ENCODE measurements at regions not wholly inside any gene's neighbourhood (a gene's known extent, or its start where the extent isn't known, plus 50 kb on each side); places are given as distances from the start of the nearest gene placed in this dataset.

- no peak overlapping the region for H2BK20ac ChIP-seq (ENCODE audit: low read depth, low read length)
- intact Hi-C loops (cut with micrococcal nuclease), result no loop called here
- no peak overlapping the region for H3K27ac ChIP-seq (ENCODE audit: insufficient read depth, low read length)
- in situ Hi-C loops (cut with MboI; ENCODE audit: low sequenced_read_pairs), result no loop called here
- H3K18ac ChIP-seq (ENCODE audit: low read depth, low read length), result no peak overlapping the region
- no peak overlapping the region for H4K8ac ChIP-seq (ENCODE audit: low read depth in 2 of 2, low read length in 2 of 2)
- H3K14ac ChIP-seq (replicated peaks; ENCODE audit: low read depth, low read length), result no peak overlapping the region
- no peak for DNase-seq
- H3K36me3 ChIP-seq (ENCODE audit: control insufficient read depth, insufficient read depth, low read length), result no peaks in the 10 kb centered on the region
- dilution Hi-C loops (cut with HindIII; ENCODE audit: low sequenced_read_pairs, unreplicated experiment), result no loop called here
- H4K91ac ChIP-seq (ENCODE audit: insufficient read depth, low read depth, low read length), result no peak overlapping the region
- no peak overlapping the region for H2BK15ac ChIP-seq (ENCODE audit: low read depth, low read length)
- H2BK120ac ChIP-seq (ENCODE audit: low read depth, low read length), result no peak overlapping the region
- H3K23ac ChIP-seq (ENCODE audit: low read depth, low read length), result no peak overlapping the region
- no peak overlapping the region for H4K5ac ChIP-seq (ENCODE audit: low read depth, low read length)
- TF ChIP-seq RFX5 (IDR thresholded peaks at IDR 0.05; ENCODE audit: low read depth, low read length) (no peak), BHLHE40 (IDR thresholded peaks at IDR 0.05; ENCODE audit: low read depth, low read length) (no peak), SMC3 (IDR thresholded peaks at IDR 0.05; ENCODE audit: low read depth, low read length) (no peak), CHD1 (IDR thresholded peaks at IDR 0.05; ENCODE audit: low read depth, low read length) (no peak)
- ATAC-seq (ENCODE audit: low read depth), result no peak
- no peak overlapping the region for H2AK9ac ChIP-seq (replicated peaks; ENCODE audit: low read depth, low read length, poor library complexity)
- no peak overlapping the region for H3K4me3 ChIP-seq (ENCODE audit: insufficient read depth, low read depth, low read length)
- H3K9me1 ChIP-seq (ENCODE audit: insufficient read depth, low read length), result no peaks in the 10 kb centered on the region
- H2BK5ac ChIP-seq (ENCODE audit: low read depth, low read length, poor library complexity, severe bottlenecking), result no peak overlapping the region
- no peak overlapping the region for H3K4me2 ChIP-seq (ENCODE audit: low read depth, low read length)
- POLR2A ChIA-PET (ENCODE audit: unreplicated experiment), result no interaction called here
- no peak overlapping the region for H3K56ac ChIP-seq (ENCODE audit: extremely low read depth, insufficient read depth, low read length)
- no CpG with 5 or more reads among the region's 3 CpGs for WGBS, 2 experiments (ENCODE audit: extremely low coverage in 2 of 2, insufficient read length in 1 of 2)
- no peaks in the 10 kb centered on the region for H3K79me1 ChIP-seq (ENCODE audit: low read depth in 1 of 2, low read length in 2 of 2)
- H4K20me1 ChIP-seq (ENCODE audit: insufficient read depth, low read length), result no peaks in the 10 kb centered on the region
- H2AK5ac ChIP-seq (ENCODE audit: low read depth, low read length), result no peak overlapping the region
- H2AFZ ChIP-seq (replicated peaks; ENCODE audit: low read length, poor library complexity), result no peak overlapping the region
- H3K27me3 ChIP-seq (ENCODE audit: control insufficient read depth, insufficient read depth, low read length), result no peaks in the 10 kb centered on the region
- peaks cover 10% of the 10 kb centered on the region for H3K9me3 ChIP-seq (ENCODE audit: control insufficient read depth, insufficient read depth, low read length)
- no peak overlapping the region for H3K9ac ChIP-seq (ENCODE audit: low read depth, low read length)
- no peaks in the 10 kb centered on the region for H3K4me1 ChIP-seq (ENCODE audit: control insufficient read depth, insufficient read depth, low read length)
- CTCF ChIA-PET, result no interaction called here
- BruUV-seq (replicated peaks), result no TSS peak
- H3K4ac ChIP-seq (ENCODE audit: low read depth, low read length), result no peak overlapping the region
Observed at GRCh38 chr20:60317401-60317800, 359.2 kb downstream of the CDH26 start.
